Breast epithelium (tissue), 4 donors: ENCODE measurements at regions not wholly inside any gene's neighbourhood (a gene's known extent, or its start where the extent isn't known, plus 50 kb on each side); places are given as distances from the start of the nearest gene placed in this dataset.

Experiments used
- DNase-seq, 2 donors: peaks; one replicate each; pipeline ENCODE4 v3.0.0-alpha.2; 2019; ENCODE audit warnings: low spot score in 2 of 2
- H3K27ac ChIP-seq, 2 donors: fragments of 200-600 bp; sonication (generic) in 1 of 2; one replicate each; pipeline ENCODE4 v1.5.1; 2016 to 2019; ENCODE audit warnings: mild to moderate bottlenecking in 1 of 2
- H3K27me3 ChIP-seq, 2 donors: fragments of 200-600 bp; sonication (generic) in 1 of 2; one replicate each; pipeline versions ENCODE4 v1.5.1 to v1.6.0; 2017 to 2019; ENCODE audit warnings: control low read depth in 1 of 2, mild to moderate bottlenecking in 1 of 2
- H3K36me3 ChIP-seq: fragments of 200-600 bp; one replicate; pipeline ENCODE4 v1.5.1; 2019
- H3K4me1 ChIP-seq, 2 donors: fragments of 200-600 bp; sonication (generic); one replicate each; pipeline ENCODE4 v1.5.1; 2016 to 2019; ENCODE audit warnings: control low read depth in 1 of 2
- H3K4me3 ChIP-seq, 3 donors: fragments of 200-600 bp; sonication (generic); 1 replicate in 2 of 3; 2 replicates in 1 of 3; pipeline ENCODE4 v1.5.1; 2016 to 2019; ENCODE audit warnings: mild to moderate bottlenecking in 3 of 3, moderate library complexity in 2 of 3
- H3K9me3 ChIP-seq, 2 donors: fragments of 200-600 bp; sonication (generic) in 1 of 2; one replicate each; pipeline ENCODE4 v1.5.1; 2016 to 2019; ENCODE audit warnings: control low read depth in 1 of 2
- CTCF ChIP-seq, 3 donors: fragments of 450-650 bp; IDR thresholded peaks; one replicate each; pipeline ENCODE4 v1.5.1; 2016 to 2017; ENCODE audit warnings: antibody characterized with exemption in 3 of 3, mild to moderate bottlenecking in 3 of 3, moderate library complexity in 3 of 3
- POLR2A ChIP-seq: fragments of 450-650 bp; IDR thresholded peaks from one replicate; pipeline ENCODE4 v1.6.1; 2016; ENCODE audit warnings: antibody characterized with exemption, mild to moderate bottlenecking, moderate library complexity
- POLR2AphosphoS5 ChIP-seq, 3 donors: sonication (generic); formaldehyde crosslinking; IDR thresholded peaks; one replicate each; pipeline ENCODE4 v1.6.1; 2017; ENCODE audit warnings: antibody characterized with exemption in 3 of 3
- intact Hi-C: fragments of 100-400 bp; cut with DNase I; formaldehyde crosslinking; loops from one replicate; pipeline ENCODE4 v1.15.1; 2023; ENCODE audit warnings: low total_unique reads

- Histone ChIP-seq H3K27ac (no peak overlapping the region), H3K36me3 (no peaks in the 10 kb centered on the region), H3K4me3 (no peak overlapping the region), H3K4me1 (no peaks in the 10 kb centered on the region), H3K9me3 (peaks cover 0 to 5% of the 10 kb centered on the region in 2 donors), H3K27me3 (no peaks in the 10 kb centered on the region)
- DNase-seq, result no peak
- TF ChIP-seq CTCF (IDR thresholded peaks at IDR 0.05), result no peak
- no peak for TF ChIP-seq POLR2A
- no peak for TF ChIP-seq POLR2AphosphoS5 (IDR thresholded peaks at IDR 0.05)
- intact Hi-C loops, result no loop called here
Observed at GRCh38 chr4:13762130-13762529, 134.6 kb upstream of the BOD1L1 start.

GRCh38 chr4:13763707-13764106, 136.2 kb upstream of the BOD1L1 start:
- Histone ChIP-seq H3K9me3 (no peaks in the 10 kb centered on the region), H3K4me3 (no peak overlapping the region), H3K4me1 (no peaks in the 10 kb centered on the region), H3K27ac (no peak overlapping the region), H3K36me3 (no peaks in the 10 kb centered on the region), H3K27me3 (no peaks in the 10 kb centered on the region)
- TF ChIP-seq CTCF (IDR thresholded peaks at IDR 0.05), result no peak
- no peak for TF ChIP-seq POLR2A
- no peak for TF ChIP-seq POLR2AphosphoS5 (IDR thresholded peaks at IDR 0.05)
- no peak for DNase-seq
- intact Hi-C loops, result no loop called here

- TF ChIP-seq POLR2A (no peak), POLR2AphosphoS5 (IDR thresholded peaks at IDR 0.05) (no peak), CTCF (IDR thresholded peaks at IDR 0.05) (no peak)
- intact Hi-C loops, result no loop called here
- Histone ChIP-seq H3K27me3 (no peaks in the 10 kb centered on the region), H3K4me3 (no peak overlapping the region), H3K9me3 (no peaks in the 10 kb centered on the region), H3K4me1 (no peaks in the 10 kb centered on the region), H3K27ac (no peak overlapping the region), H3K36me3 (no peaks in the 10 kb centered on the region)
- no peak for DNase-seq
Observed at GRCh38 chr4:13765539-13765938, 138.0 kb upstream of the BOD1L1 start.

- Histone ChIP-seq H3K4me1 (no peaks in the 10 kb centered on the region), H3K27me3 (no peaks in the 10 kb centered on the region), H3K27ac (no peak overlapping the region), H3K36me3 (no peaks in the 10 kb centered on the region), H3K4me3 (no peak overlapping the region), H3K9me3 (peaks cover 0 to 8% of the 10 kb centered on the region in 2 donors)
- DNase-seq, result no peak
- intact Hi-C loops, result no loop called here
- TF ChIP-seq POLR2AphosphoS5 (IDR thresholded peaks at IDR 0.05), result no peak
- TF ChIP-seq POLR2A, result no peak
- TF ChIP-seq CTCF (IDR thresholded peaks at IDR 0.05), result no peak
Observed at GRCh38 chr4:13766761-13767540, 139.4 kb upstream of the BOD1L1 start.

GRCh38 chr4:13777341-13777740, 149.8 kb upstream of the BOD1L1 start:
- no peak for TF ChIP-seq POLR2AphosphoS5 (IDR thresholded peaks at IDR 0.05)
- TF ChIP-seq CTCF (IDR thresholded peaks at IDR 0.05), result no peak
- TF ChIP-seq POLR2A, result no peak
- Histone ChIP-seq H3K4me3 (no peak overlapping the region), H3K9me3 (peaks cover 0 to 4% of the 10 kb centered on the region in 2 donors), H3K36me3 (no peaks in the 10 kb centered on the region), H3K27ac (no peak overlapping the region), H3K27me3 (no peaks in the 10 kb centered on the region), H3K4me1 (no peaks in the 10 kb centered on the region)
- intact Hi-C loops, result no loop called here
- no peak for DNase-seq
